Erythroblast (primary cell): ENCODE measurements at regions not wholly inside any gene's neighbourhood (a gene's known extent, or its start where the extent isn't known, plus 50 kb on each side); places are given as distances from the start of the nearest gene placed in this dataset.

Source experiments
- GATA1 ChIP-seq: IDR thresholded peaks from 2 replicates; pipeline ENCODE4 v1.6.1; 2011; ENCODE audit warnings: low read depth, mild to moderate bottlenecking, control low read depth, low read length, moderate library complexity
- POLR2A ChIP-seq: IDR thresholded peaks from 2 replicates; pipeline ENCODE4 v1.6.1; 2011; ENCODE audit warnings: mild to moderate bottlenecking, low read length

DNA sequence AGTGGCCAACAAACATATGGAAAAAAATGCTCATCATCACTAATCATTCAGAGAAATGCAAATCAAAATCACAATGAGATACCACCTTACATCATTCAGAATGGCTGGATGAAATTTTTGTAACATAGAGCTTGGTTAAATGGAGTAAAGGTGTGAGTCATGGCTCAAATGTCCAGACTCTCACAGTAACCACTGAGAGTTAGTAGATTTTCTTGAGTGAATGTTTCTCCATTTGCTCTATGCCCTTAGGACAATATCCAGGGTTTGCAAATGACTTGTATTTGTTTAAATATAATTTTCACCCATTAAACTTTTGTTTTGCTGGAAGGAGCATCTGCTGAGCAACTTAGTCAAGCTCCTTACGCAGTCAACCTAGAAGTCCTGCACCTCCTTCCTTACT, 967.2 kb downstream of the XPNPEP1 start:
- TF ChIP-seq POLR2A (no peak), GATA1 (no peak)
